ENCODE measurements at regions not wholly inside any gene's neighbourhood (a gene's known extent, or its start where the extent isn't known, plus 50 kb on each side); places are given as distances from the start of the nearest gene placed in this dataset.

- TF ChIP-seq CTCF (conservative IDR thresholded peaks at IDR 0.05; ENCODE audit: low read depth, low read length) (no peak), POLR2A (IDR thresholded peaks at IDR 0.05; ENCODE audit: low read depth, low read length) (no peak), MAFK (IDR thresholded peaks at IDR 0.05; ENCODE audit: low read depth, low read length) (no peak), CEBPB (IDR thresholded peaks at IDR 0.05; ENCODE audit: low read depth, low read length) (no peak), RFX5 (IDR thresholded peaks at IDR 0.05; ENCODE audit: low read depth, low read length) (no peak), USF2 (IDR thresholded peaks at IDR 0.05; ENCODE audit: low read depth, low read length) (no peak), BHLHE40 (IDR thresholded peaks at IDR 0.05; ENCODE audit: low read depth, low read length) (no peak), RCOR1 (IDR thresholded peaks at IDR 0.05; ENCODE audit: insufficient replicate concordance, low read length) (no peak), MXI1 (IDR thresholded peaks at IDR 0.05; ENCODE audit: borderline replicate concordance, low read depth, low read length) (no peak), FOS (IDR thresholded peaks at IDR 0.05; ENCODE audit: low read depth, low read length) (no peak), SMC3 (IDR thresholded peaks at IDR 0.05; ENCODE audit: low read depth, low read length) (no peak), NFE2L2 (IDR thresholded peaks at IDR 0.05; ENCODE audit: low read depth, low read length) (no peak), RAD21 (IDR thresholded peaks at IDR 0.05; ENCODE audit: low read length) (no peak), CHD1 (IDR thresholded peaks at IDR 0.05; ENCODE audit: low read depth, low read length) (no peak)
Measured at GRCh38 chr7:68005992-68006391, 1009.4 kb downstream of the TYW1 start.

Measured in IMR-90 (cell line).